ENCODE measurements at regions not wholly inside any gene's neighbourhood (a gene's known extent, or its start where the extent isn't known, plus 50 kb on each side); places are given as distances from the start of the nearest gene placed in this dataset.
"Not testable (repeated sequence)": the region's sequence is repeated elsewhere in the genome, so short reads cannot be mapped to it uniquely, and the experiment has no call there.

DNA sequence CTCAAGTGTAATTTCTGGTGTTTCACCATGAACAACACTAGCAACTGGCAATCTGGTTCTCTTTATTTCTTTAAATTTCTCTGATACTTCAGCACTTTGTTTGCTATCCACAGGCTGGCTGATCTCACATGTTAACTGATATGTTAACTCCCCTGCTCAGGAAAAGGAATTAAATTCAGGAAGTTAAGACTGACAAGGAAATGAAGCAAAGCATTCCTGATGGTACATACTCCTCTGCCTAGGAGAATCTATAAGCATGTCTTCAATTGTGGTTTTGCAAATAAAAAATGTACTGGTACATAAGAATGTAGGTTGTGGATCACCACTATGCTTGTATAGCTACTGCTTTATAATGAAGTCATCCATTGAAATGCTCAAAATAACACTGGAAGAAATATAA is 1119.2 kb upstream of the INTU start:
- Histone ChIP-seq H2AFZ (ENCODE audit: insufficient read depth, low read depth, low read length, poor library complexity, severe bottlenecking) (no peak overlapping the region), H3K27me3 (replicated peaks in 1 of 4; ENCODE audit: control extremely low read depth in 1 of 4, control insufficient read depth in 3 of 4, insufficient read depth in 4 of 4, low read length in 3 of 4) (no peaks in the 10 kb centered on the region), H3K9me3 (ENCODE audit: control extremely low read depth in 1 of 3, control insufficient read depth in 2 of 3, insufficient read depth in 1 of 3, low read length in 2 of 3) (peaks cover 0 to 3% (median 0%) of the 10 kb centered on the region in 3 donors), H3K4me1 (ENCODE audit: control insufficient read depth in 2 of 2, insufficient read depth in 2 of 2, low read length in 2 of 2) (no peaks in the 10 kb centered on the region), H4K20me1 (ENCODE audit: control insufficient read depth, insufficient read depth, low read length, poor library complexity, severe bottlenecking) (no peaks in the 10 kb centered on the region), H3K9ac (ENCODE audit: low read length) (no peak overlapping the region), H3K79me2 (ENCODE audit: control insufficient read depth, insufficient read depth, low read length) (no peaks in the 10 kb centered on the region), H3K4me3 (ENCODE audit: control extremely low read depth in 1 of 5, extremely low read depth in 1 of 5, insufficient read depth in 1 of 5, low read depth in 2 of 5, low read length in 4 of 5) (no peak overlapping the region), H3K4me2 (replicated peaks; ENCODE audit: low read depth, low read length, poor library complexity, severe bottlenecking) (no peak overlapping the region), H3K27ac (ENCODE audit: low read length in 2 of 2) (no peak overlapping the region), H3K36me3 (replicated peaks in 1 of 2; ENCODE audit: control extremely low read depth in 1 of 2, control insufficient read depth in 1 of 2, extremely low read depth in 1 of 2, insufficient read depth in 2 of 2, low read length in 1 of 2) (no peaks in the 10 kb centered on the region)
- no peaks in the 10 kb centered on the region for H3K9me3 Mint-ChIP-seq (ENCODE audit: insufficient read depth)
- CTCF ChIA-PET, result no interaction called here
- DNase-seq (no peak), ATAC-seq (ENCODE audit: low read depth) (no peak)
- no peaks in the 10 kb centered on the region for H3K27me3 Mint-ChIP-seq
- intact Hi-C loops (cut with micrococcal nuclease), result no loop called here
- H3K4me1 Mint-ChIP-seq, result no peaks in the 10 kb centered on the region
- POLR2A ChIA-PET, result no interaction called here
- H3K4me3 Mint-ChIP-seq, result no peak overlapping the region
- TF ChIP-seq EZH2 (IDR thresholded peaks at IDR 0.05; ENCODE audit: borderline replicate concordance, insufficient read depth, low read depth, low read length, poor library complexity, severe bottlenecking), result no peak
- TF ChIP-seq, protein P1, sequence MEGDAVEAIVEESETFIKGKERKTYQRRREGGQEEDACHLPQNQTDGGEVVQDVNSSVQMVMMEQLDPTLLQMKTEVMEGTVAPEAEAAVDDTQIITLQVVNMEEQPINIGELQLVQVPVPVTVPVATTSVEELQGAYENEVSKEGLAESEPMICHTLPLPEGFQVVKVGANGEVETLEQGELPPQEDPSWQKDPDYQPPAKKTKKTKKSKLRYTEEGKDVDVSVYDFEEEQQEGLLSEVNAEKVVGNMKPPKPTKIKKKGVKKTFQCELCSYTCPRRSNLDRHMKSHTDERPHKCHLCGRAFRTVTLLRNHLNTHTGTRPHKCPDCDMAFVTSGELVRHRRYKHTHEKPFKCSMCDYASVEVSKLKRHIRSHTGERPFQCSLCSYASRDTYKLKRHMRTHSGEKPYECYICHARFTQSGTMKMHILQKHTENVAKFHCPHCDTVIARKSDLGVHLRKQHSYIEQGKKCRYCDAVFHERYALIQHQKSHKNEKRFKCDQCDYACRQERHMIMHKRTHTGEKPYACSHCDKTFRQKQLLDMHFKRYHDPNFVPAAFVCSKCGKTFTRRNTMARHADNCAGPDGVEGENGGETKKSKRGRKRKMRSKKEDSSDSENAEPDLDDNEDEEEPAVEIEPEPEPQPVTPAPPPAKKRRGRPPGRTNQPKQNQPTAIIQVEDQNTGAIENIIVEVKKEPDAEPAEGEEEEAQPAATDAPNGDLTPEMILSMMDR (IDR thresholded peaks at IDR 0.05), result no peak
- no peak overlapping the region for H3K27ac Mint-ChIP-seq

DNA sequence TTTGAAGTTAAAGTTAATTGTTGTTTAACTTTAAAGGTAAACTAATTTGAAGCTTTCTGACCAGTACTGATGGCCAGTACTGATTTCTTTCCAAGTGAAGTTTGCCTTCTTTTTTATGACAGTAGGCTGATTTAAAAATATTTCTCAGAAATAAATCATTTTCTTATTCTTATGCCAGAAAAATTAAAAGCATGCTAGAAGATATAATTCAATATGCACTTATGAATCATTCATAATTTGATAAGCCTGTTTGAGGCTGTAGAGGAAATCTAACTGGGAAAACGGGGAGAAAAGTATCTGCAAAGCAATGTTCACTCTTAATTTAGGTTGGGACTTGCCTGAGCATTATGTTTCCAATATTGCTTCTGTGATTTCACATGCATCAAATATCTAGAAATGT is 1112.0 kb upstream of the INTU start:
- Histone ChIP-seq H3K27ac (ENCODE audit: low read length in 2 of 2) (no peak overlapping the region), H2AFZ (ENCODE audit: insufficient read depth, low read depth, low read length, poor library complexity, severe bottlenecking) (no peak overlapping the region), H3K4me3 (ENCODE audit: control extremely low read depth in 1 of 5, extremely low read depth in 1 of 5, insufficient read depth in 1 of 5, low read depth in 2 of 5, low read length in 4 of 5) (no peak overlapping the region), H3K9me3 (ENCODE audit: control extremely low read depth in 1 of 3, control insufficient read depth in 2 of 3, insufficient read depth in 1 of 3, low read length in 2 of 3) (peaks cover 0 to 9% (median 0%) of the 10 kb centered on the region in 3 donors), H3K4me1 (ENCODE audit: control insufficient read depth in 2 of 2, insufficient read depth in 2 of 2, low read length in 2 of 2) (no peaks in the 10 kb centered on the region), H3K27me3 (replicated peaks in 1 of 4; ENCODE audit: control extremely low read depth in 1 of 4, control insufficient read depth in 3 of 4, insufficient read depth in 4 of 4, low read length in 3 of 4) (no peaks in the 10 kb centered on the region), H3K36me3 (replicated peaks in 1 of 2; ENCODE audit: control extremely low read depth in 1 of 2, control insufficient read depth in 1 of 2, extremely low read depth in 1 of 2, insufficient read depth in 2 of 2, low read length in 1 of 2) (no peaks in the 10 kb centered on the region), H4K20me1 (ENCODE audit: control insufficient read depth, insufficient read depth, low read length, poor library complexity, severe bottlenecking) (no peaks in the 10 kb centered on the region), H3K4me2 (replicated peaks; ENCODE audit: low read depth, low read length, poor library complexity, severe bottlenecking) (no peak overlapping the region), H3K79me2 (ENCODE audit: control insufficient read depth, insufficient read depth, low read length) (no peaks in the 10 kb centered on the region), H3K9ac (ENCODE audit: low read length) (no peak overlapping the region)
- H3K4me3 Mint-ChIP-seq, result no peak overlapping the region
- WGBS (ENCODE audit: insufficient coverage), result no CpG with 5 or more reads among the region's 1 CpG
- intact Hi-C loops (cut with micrococcal nuclease), result no loop called here
- ChIA-PET CTCF (no interaction called here), POLR2A (no interaction called here)
- TF ChIP-seq, protein P1 (IDR thresholded peaks at IDR 0.05), result no peak
- no peak for TF ChIP-seq EZH2 (IDR thresholded peaks at IDR 0.05; ENCODE audit: borderline replicate concordance, insufficient read depth, low read depth, low read length, poor library complexity, severe bottlenecking)
- no peak for DNase-seq
- H3K9me3 Mint-ChIP-seq (ENCODE audit: insufficient read depth), result no peaks in the 10 kb centered on the region
- no peaks in the 10 kb centered on the region for H3K4me1 Mint-ChIP-seq
- no peaks in the 10 kb centered on the region for H3K27me3 Mint-ChIP-seq
- no peak for ATAC-seq (ENCODE audit: low read depth)
- H3K27ac Mint-ChIP-seq, result no peak overlapping the region

DNA sequence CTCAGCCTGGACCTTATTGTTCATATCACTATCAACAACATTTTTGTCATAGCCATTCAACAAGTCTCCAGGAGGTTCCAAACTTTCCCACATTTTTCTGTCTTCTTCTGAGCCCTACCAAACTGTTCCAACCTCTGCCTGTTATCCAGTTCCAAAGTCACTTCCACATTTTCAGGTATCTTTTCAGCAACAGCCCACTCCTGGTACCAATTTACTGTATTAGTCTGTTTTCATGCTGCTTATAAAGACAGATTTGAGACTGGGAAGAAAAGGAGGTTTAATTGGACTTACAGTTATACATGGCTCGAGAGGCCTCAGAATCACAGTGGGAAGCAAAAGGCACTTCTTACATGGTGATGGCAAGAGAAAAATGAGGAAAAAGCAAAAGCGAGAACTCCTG is 1107.4 kb upstream of the INTU start:
- H3K9me3 Mint-ChIP-seq (ENCODE audit: insufficient read depth); H3K9ac ChIP-seq (ENCODE audit: low read length); H3K4me3 ChIP-seq (ENCODE audit: control extremely low read depth in 1 of 5, extremely low read depth in 1 of 5, insufficient read depth in 1 of 5, low read depth in 2 of 5, low read length in 4 of 5); H3K79me2 ChIP-seq (ENCODE audit: control insufficient read depth, insufficient read depth, low read length); CTCF ChIA-PET; H3K27me3 ChIP-seq (replicated peaks in 1 of 4; ENCODE audit: control extremely low read depth in 1 of 4, control insufficient read depth in 3 of 4, insufficient read depth in 4 of 4, low read length in 3 of 4); DNase-seq; H3K4me1 ChIP-seq (ENCODE audit: control insufficient read depth in 2 of 2, insufficient read depth in 2 of 2, low read length in 2 of 2); H2AFZ ChIP-seq (ENCODE audit: insufficient read depth, low read depth, low read length, poor library complexity, severe bottlenecking); intact Hi-C loops (cut with micrococcal nuclease); H3K4me1 Mint-ChIP-seq; H4K20me1 ChIP-seq (ENCODE audit: control insufficient read depth, insufficient read depth, low read length, poor library complexity, severe bottlenecking); H3K36me3 ChIP-seq (replicated peaks in 1 of 2; ENCODE audit: control extremely low read depth in 1 of 2, control insufficient read depth in 1 of 2, extremely low read depth in 1 of 2, insufficient read depth in 2 of 2, low read length in 1 of 2); H3K27me3 Mint-ChIP-seq; H3K4me2 ChIP-seq (replicated peaks; ENCODE audit: low read depth, low read length, poor library complexity, severe bottlenecking); H3K4me3 Mint-ChIP-seq; H3K27ac Mint-ChIP-seq; POLR2A ChIA-PET; ATAC-seq (ENCODE audit: low read depth); H3K27ac ChIP-seq (ENCODE audit: low read length in 2 of 2): not testable (repeated sequence)
- peaks cover 1 to 11% (median 3%) of the 10 kb centered on the region in 3 donors for H3K9me3 ChIP-seq (ENCODE audit: control extremely low read depth in 1 of 3, control insufficient read depth in 2 of 3, insufficient read depth in 1 of 3, low read length in 2 of 3)
- 67% methylated on average over 1 of the region's 2 CpGs for WGBS (ENCODE audit: insufficient coverage)

Data from B cell (primary cell).